ENCODE measurements at regions not wholly inside any gene's neighbourhood (a gene's known extent, or its start where the extent isn't known, plus 50 kb on each side); places are given as distances from the start of the nearest gene placed in this dataset.

- intact Hi-C loops (cut with DNase I) = no loop called here
- Histone ChIP-seq H3K27me3 (no peaks in the 10 kb centered on the region), H3K27ac (no peak overlapping the region), H3K9me3 (no peaks in the 10 kb centered on the region), H3K4me3 (no peak overlapping the region), H3K36me3 (replicated peaks in 1 of 2; ENCODE audit: insufficient read depth in 1 of 2, low read depth in 2 of 2) (no peaks in the 10 kb centered on the region), H3K4me1 (no peaks in the 10 kb centered on the region)
- 71% methylated on average over 7 of the region's 7 CpGs for WGBS, 2 donors
- TF ChIP-seq CTCF (IDR thresholded peaks at IDR 0.05) (no peak), POLR2A (IDR thresholded peaks at IDR 0.05) (no peak)
- ATAC-seq = no peak
- DNase-seq = no peak
Measured at GRCh38 chr11:45428541-45429230, 142.5 kb upstream of the SYT13 start.

- intact Hi-C loops (cut with DNase I) = no loop called here
- WGBS, 2 donors = 80% methylated on average over 9 of the region's 9 CpGs
- no peaks in the 10 kb centered on the region for H3K27me3 ChIP-seq
- no peak overlapping the region for H3K4me3 ChIP-seq
- no peak for ATAC-seq
- no peaks in the 10 kb centered on the region for H3K4me1 ChIP-seq
- no peak for DNase-seq
- H3K36me3 ChIP-seq (replicated peaks in 1 of 2; ENCODE audit: insufficient read depth in 1 of 2, low read depth in 2 of 2) = no peaks in the 10 kb centered on the region
- no peak overlapping the region for H3K27ac ChIP-seq
- no peaks in the 10 kb centered on the region for H3K9me3 ChIP-seq
- TF ChIP-seq CTCF (IDR thresholded peaks at IDR 0.05) = no peak
- TF ChIP-seq POLR2A (IDR thresholded peaks at IDR 0.05) = no peak
Measured at GRCh38 chr11:45428116-45428515, 142.0 kb upstream of the SYT13 start.

- Histone ChIP-seq H3K9me3 (peaks cover 0 to 2% (median 0%) of the 10 kb centered on the region in 3 donors), H3K27ac (no peak overlapping the region), H3K27me3 (no peaks in the 10 kb centered on the region), H3K36me3 (replicated peaks in 1 of 2; ENCODE audit: insufficient read depth in 1 of 2, low read depth in 2 of 2) (no peaks in the 10 kb centered on the region), H3K4me3 (no peak overlapping the region), H3K4me1 (no peaks in the 10 kb centered on the region)
- intact Hi-C loops (cut with DNase I) = no loop called here
- DNase-seq = no peak
- no peak for ATAC-seq
- WGBS, 2 donors = 78 to 79% methylated on average over 9 of the region's 9 CpGs
- TF ChIP-seq CTCF (IDR thresholded peaks at IDR 0.05) (no peak), POLR2A (IDR thresholded peaks at IDR 0.05) (no peak)
Measured at GRCh38 chr11:45424411-45425180, 138.5 kb upstream of the SYT13 start.

GRCh38 chr11:45423475-45424120 lies 137.5 kb upstream of the SYT13 start:
- Histone ChIP-seq H3K27me3 (no peaks in the 10 kb centered on the region), H3K36me3 (replicated peaks in 1 of 2; ENCODE audit: insufficient read depth in 1 of 2, low read depth in 2 of 2) (no peaks in the 10 kb centered on the region), H3K4me1 (no peaks in the 10 kb centered on the region), H3K27ac (no peak overlapping the region), H3K9me3 (peaks cover 0 to 3% (median 0%) of the 10 kb centered on the region in 3 donors), H3K4me3 (no peak overlapping the region)
- intact Hi-C loops (cut with DNase I) = no loop called here
- 42% methylated on average over 8 to 9 of the region's 9 CpGs for WGBS, 2 donors
- ATAC-seq = no peak
- no peak for DNase-seq
- TF ChIP-seq POLR2A (IDR thresholded peaks at IDR 0.05) (no peak), CTCF (IDR thresholded peaks at IDR 0.05) (no peak)

Data from body of pancreas (tissue), 4 donors.